PFSK-1 (cell line): ENCODE measurements at regions not wholly inside any gene's neighbourhood (a gene's known extent, or its start where the extent isn't known, plus 50 kb on each side); places are given as distances from the start of the nearest gene placed in this dataset.

Experiments used
- POLR2AphosphoS5 ChIP-seq: IDR thresholded peaks from 2 replicates; pipeline ENCODE4 v1.6.1; 2012; ENCODE audit warnings: low read depth, mild to moderate bottlenecking, control low read depth, low read length, moderate library complexity
- REST ChIP-seq, 2 experiments: IDR thresholded peaks; 2 replicates each; pipeline versions ENCODE4 v1.6.1 to v1.8.0; 2011 to 2012; ENCODE audit warnings: low read depth in 2 of 2, low read length in 2 of 2, control low read depth in 1 of 2, inconsistent platforms in 1 of 2, mild to moderate bottlenecking in 1 of 2, moderate library complexity in 1 of 2; ENCODE audit not compliant: insufficient read depth in 1 of 2

- TF ChIP-seq POLR2AphosphoS5 (no peak), REST (IDR thresholded peaks at IDR 0.05; ENCODE audit: insufficient read depth in 1 of 2, low read depth in 2 of 2, low read length in 2 of 2) (no peak)
Observed at GRCh38 chr12:98439981-98440581, 75.3 kb upstream of the TMPO start.
